Tibial nerve (tissue), 4 donors: ENCODE measurements at regions not wholly inside any gene's neighbourhood (a gene's known extent, or its start where the extent isn't known, plus 50 kb on each side); places are given as distances from the start of the nearest gene placed in this dataset.

Experiments used
- EP300 ChIP-seq, 2 donors: sonication (generic); formaldehyde crosslinking; IDR thresholded peaks; one replicate each; pipeline ENCODE4 v1.6.1; 2017; ENCODE audit warnings: antibody characterized with exemption in 2 of 2, mild to moderate bottlenecking in 1 of 2
- POLR2A ChIP-seq, 2 donors: fragments of 450-650 bp; IDR thresholded peaks; one replicate each; pipeline ENCODE4 v1.6.1; 2017; ENCODE audit warnings: antibody characterized with exemption in 2 of 2, mild to moderate bottlenecking in 2 of 2, moderate library complexity in 2 of 2
- TF ChIP-seq, protein P1 (sequence below), 5 experiments: fragments of 200-600 bp in 3 of 5; fragments of 450-650 bp in 2 of 5; sonication (generic) in 3 of 5; IDR thresholded peaks; one replicate each; pipeline ENCODE4 v1.5.1; 2016 to 2019; ENCODE audit warnings: antibody characterized with exemption in 5 of 5, mild to moderate bottlenecking in 3 of 5, moderate library complexity in 2 of 5

GRCh38 chr16:52212841-52213240 lies 334.1 kb downstream of the TOX3 start:
- TF ChIP-seq, protein P1, sequence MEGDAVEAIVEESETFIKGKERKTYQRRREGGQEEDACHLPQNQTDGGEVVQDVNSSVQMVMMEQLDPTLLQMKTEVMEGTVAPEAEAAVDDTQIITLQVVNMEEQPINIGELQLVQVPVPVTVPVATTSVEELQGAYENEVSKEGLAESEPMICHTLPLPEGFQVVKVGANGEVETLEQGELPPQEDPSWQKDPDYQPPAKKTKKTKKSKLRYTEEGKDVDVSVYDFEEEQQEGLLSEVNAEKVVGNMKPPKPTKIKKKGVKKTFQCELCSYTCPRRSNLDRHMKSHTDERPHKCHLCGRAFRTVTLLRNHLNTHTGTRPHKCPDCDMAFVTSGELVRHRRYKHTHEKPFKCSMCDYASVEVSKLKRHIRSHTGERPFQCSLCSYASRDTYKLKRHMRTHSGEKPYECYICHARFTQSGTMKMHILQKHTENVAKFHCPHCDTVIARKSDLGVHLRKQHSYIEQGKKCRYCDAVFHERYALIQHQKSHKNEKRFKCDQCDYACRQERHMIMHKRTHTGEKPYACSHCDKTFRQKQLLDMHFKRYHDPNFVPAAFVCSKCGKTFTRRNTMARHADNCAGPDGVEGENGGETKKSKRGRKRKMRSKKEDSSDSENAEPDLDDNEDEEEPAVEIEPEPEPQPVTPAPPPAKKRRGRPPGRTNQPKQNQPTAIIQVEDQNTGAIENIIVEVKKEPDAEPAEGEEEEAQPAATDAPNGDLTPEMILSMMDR (IDR thresholded peaks at IDR 0.05): no peak
- TF ChIP-seq POLR2A (IDR thresholded peaks at IDR 0.05): no peak
- TF ChIP-seq EP300 (IDR thresholded peaks at IDR 0.05): no peak
